HG02588 (cell line): ENCODE measurements at regions not wholly inside any gene's neighbourhood (a gene's known extent, or its start where the extent isn't known, plus 50 kb on each side); places are given as distances from the start of the nearest gene placed in this dataset.
A peak's percentile ranks its signal among the peaks of the same experiment; 100 is the strongest.

Experiments
- ATAC-seq: cut with Tn5 transposase; IDR thresholded peaks from one replicate; pipeline ENCODE4 v1.9.1; 2021; ENCODE audit warnings: mild to moderate bottlenecking, moderate library complexity; ENCODE audit not compliant: unreplicated experiment

- no peak for ATAC-seq
Measured at GRCh38 chr12:125643055-125643454, 577.8 kb downstream of the AACS start.

- no peak for ATAC-seq
Measured at GRCh38 chr12:125645724-125646123, 580.5 kb downstream of the AACS start.

GRCh38 chr12:125650587-125650986, 585.4 kb downstream of the AACS start:
- no peak for ATAC-seq

- no peak for ATAC-seq
Measured at GRCh38 chr12:125651625-125652024, 586.4 kb downstream of the AACS start.

GRCh38 chr12:125652681-125653080, 587.4 kb downstream of the AACS start:
- no peak for ATAC-seq

- ATAC-seq, result no peak
Measured at GRCh38 chr12:125657681-125658080, 592.4 kb downstream of the AACS start.

- ATAC-seq, result no peak
Measured at GRCh38 chr12:125674554-125675338, 609.5 kb downstream of the AACS start.

GRCh38 chr12:125676366-125676765, 611.1 kb downstream of the AACS start:
- ATAC-seq, result no peak

- no peak for ATAC-seq
Measured at GRCh38 chr12:125677829-125678228, 612.6 kb downstream of the AACS start.

GRCh38 chr12:125678589-125678993, 613.4 kb downstream of the AACS start:
- ATAC-seq, result no peak

GRCh38 chr12:125683748-125684381, 618.6 kb downstream of the AACS start:
- peak; percentile 59 for ATAC-seq

GRCh38 chr12:125684968-125685790, 619.9 kb downstream of the AACS start:
- no peak for ATAC-seq

GRCh38 chr12:125685915-125686314, 620.7 kb downstream of the AACS start:
- no peak for ATAC-seq

- no peak for ATAC-seq
Measured at GRCh38 chr12:125687403-125687802, 622.2 kb downstream of the AACS start.

GRCh38 chr12:125687820-125688219, 622.6 kb downstream of the AACS start:
- no peak for ATAC-seq

- no peak for ATAC-seq
Measured at GRCh38 chr12:125688223-125688622, 623.0 kb downstream of the AACS start.

- ATAC-seq, result no peak
Measured at GRCh38 chr12:125688881-125689280, 623.6 kb downstream of the AACS start.

- no peak for ATAC-seq
Measured at GRCh38 chr12:125689576-125690410, 624.6 kb downstream of the AACS start.

GRCh38 chr12:125690841-125691240, 625.6 kb downstream of the AACS start:
- ATAC-seq, result no peak

GRCh38 chr12:125696054-125696453, 630.8 kb downstream of the AACS start:
- no peak for ATAC-seq

- ATAC-seq, result no peak
Measured at GRCh38 chr12:125704803-125705202, 639.6 kb downstream of the AACS start.
